ENCODE measurements at regions not wholly inside any gene's neighbourhood (a gene's known extent, or its start where the extent isn't known, plus 50 kb on each side); places are given as distances from the start of the nearest gene placed in this dataset.
"Not testable (repeated sequence)": the region's sequence is repeated elsewhere in the genome, so short reads cannot be mapped to it uniquely, and the experiment has no call there.

GRCh38 chr7:115208710-115209560 is 287.0 kb downstream of the MDFIC start:
- intact Hi-C loops (cut with DNase I), result no loop called here
- DNase-seq, result no peak

GRCh38 chr7:115206374-115206773 is 284.5 kb downstream of the MDFIC start:
- intact Hi-C loops (cut with DNase I); DNase-seq: not testable (repeated sequence)

- intact Hi-C loops (cut with DNase I), result no loop called here
- DNase-seq, result no peak
Measured at GRCh38 chr7:115198143-115198542, 276.2 kb downstream of the MDFIC start.

- no peak for DNase-seq
- intact Hi-C loops (cut with DNase I), result no loop called here
Measured at GRCh38 chr7:115195208-115195607, 273.3 kb downstream of the MDFIC start.

- DNase-seq, result no peak
- intact Hi-C loops (cut with DNase I), result no loop called here
Measured at GRCh38 chr7:115191526-115191925, 269.6 kb downstream of the MDFIC start.

- no peak for DNase-seq
- intact Hi-C loops (cut with DNase I), result no loop called here
Measured at GRCh38 chr7:115183431-115184057, 261.6 kb downstream of the MDFIC start.

GRCh38 chr7:115178835-115179234 is 256.9 kb downstream of the MDFIC start:
- intact Hi-C loops (cut with DNase I), result no loop called here
- no peak for DNase-seq

GRCh38 chr7:115177823-115178222 is 255.9 kb downstream of the MDFIC start:
- no peak for DNase-seq
- intact Hi-C loops (cut with DNase I), result no loop called here

- DNase-seq, result no peak
- intact Hi-C loops (cut with DNase I), result no loop called here
Measured at GRCh38 chr7:115177103-115177502, 255.2 kb downstream of the MDFIC start.

- DNase-seq; intact Hi-C loops (cut with DNase I): not testable (repeated sequence)
Measured at GRCh38 chr7:115172397-115172796, 250.5 kb downstream of the MDFIC start.

GRCh38 chr7:115153769-115154477 is 232.0 kb downstream of the MDFIC start:
- intact Hi-C loops (cut with DNase I), result no loop called here
- DNase-seq, result no peak

GRCh38 chr7:115153176-115153575 is 231.3 kb downstream of the MDFIC start:
- intact Hi-C loops (cut with DNase I), result no loop called here
- DNase-seq, result no peak

- intact Hi-C loops (cut with DNase I), result no loop called here
- no peak for DNase-seq
Measured at GRCh38 chr7:115146148-115146547, 224.3 kb downstream of the MDFIC start.

- intact Hi-C loops (cut with DNase I), result no loop called here
Measured at GRCh38 chr7:115145512-115145911, 223.6 kb downstream of the MDFIC start.

GRCh38 chr7:115137816-115138215 is 215.9 kb downstream of the MDFIC start:
- no peak for DNase-seq
- intact Hi-C loops (cut with DNase I), result no loop called here

More at GRCh38 chr7:115145512-115145911, 223.6 kb downstream of the MDFIC start:
- DNase-seq, result no peak

- intact Hi-C loops (cut with DNase I), result no loop called here
- DNase-seq, result no peak
Measured at GRCh38 chr7:115136796-115137443, 215.0 kb downstream of the MDFIC start.

- intact Hi-C loops (cut with DNase I), result no loop called here
- no peak for DNase-seq
Measured at GRCh38 chr7:115135769-115136410, 214.0 kb downstream of the MDFIC start.

- intact Hi-C loops (cut with DNase I), result no loop called here
- no peak for DNase-seq
Measured at GRCh38 chr7:115135146-115135545, 213.3 kb downstream of the MDFIC start.

GRCh38 chr7:115133248-115133647 is 211.4 kb downstream of the MDFIC start:
- intact Hi-C loops (cut with DNase I), result no loop called here
- DNase-seq, result no peak
